Right renal cortex interstitium (tissue), 3 donors: ENCODE measurements at regions not wholly inside any gene's neighbourhood (a gene's known extent, or its start where the extent isn't known, plus 50 kb on each side); places are given as distances from the start of the nearest gene placed in this dataset.
"Not testable (repeated sequence)": the region's sequence is repeated elsewhere in the genome, so short reads cannot be mapped to it uniquely, and the experiment has no call there.

Experiments
- DNase-seq, 3 donors: peaks; one replicate each; pipeline ENCODE4 v3.0.0-alpha.2; 2013; ENCODE audit warnings: low read depth in 3 of 3, low spot score in 2 of 3

DNA sequence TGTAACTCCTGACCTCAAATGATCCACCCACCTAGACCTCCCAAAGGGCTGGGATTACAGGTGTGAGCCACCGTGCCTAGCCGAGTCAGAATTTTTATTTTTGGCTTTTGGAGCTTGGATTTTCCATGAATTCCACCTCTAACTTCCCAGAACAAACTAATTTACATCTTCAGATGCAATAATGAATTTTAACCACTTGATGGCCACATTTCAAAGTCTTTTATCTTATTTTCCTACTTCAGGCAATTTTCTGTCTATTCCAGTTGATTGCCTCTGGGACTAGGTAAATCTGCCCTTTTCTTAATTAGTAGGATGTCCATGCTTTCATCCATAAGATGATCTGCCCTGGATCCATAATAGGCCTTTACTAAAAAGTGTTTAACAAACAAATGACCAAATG lies 156.4 kb upstream of the ANKFN1 start:
- DNase-seq: no peak

DNA sequence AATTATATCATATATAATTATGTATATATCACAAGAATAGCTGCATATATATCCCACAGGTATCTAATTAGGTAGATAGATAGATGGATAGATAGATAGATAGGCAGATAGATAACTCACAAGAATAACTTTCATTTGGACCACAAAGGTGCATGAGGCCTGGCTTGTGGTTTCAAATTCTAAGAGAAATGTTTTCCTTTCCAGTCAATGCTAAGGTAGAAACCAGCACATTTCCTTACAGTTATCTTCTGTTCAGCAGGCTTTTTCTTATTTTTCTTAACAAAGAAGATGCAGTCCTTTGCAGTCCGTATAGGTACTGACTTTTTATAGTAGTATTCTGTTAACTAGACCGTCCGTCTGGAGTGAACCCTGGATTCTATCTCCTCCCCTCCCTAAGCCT lies 152.9 kb upstream of the ANKFN1 start:
- DNase-seq: no peak

DNA sequence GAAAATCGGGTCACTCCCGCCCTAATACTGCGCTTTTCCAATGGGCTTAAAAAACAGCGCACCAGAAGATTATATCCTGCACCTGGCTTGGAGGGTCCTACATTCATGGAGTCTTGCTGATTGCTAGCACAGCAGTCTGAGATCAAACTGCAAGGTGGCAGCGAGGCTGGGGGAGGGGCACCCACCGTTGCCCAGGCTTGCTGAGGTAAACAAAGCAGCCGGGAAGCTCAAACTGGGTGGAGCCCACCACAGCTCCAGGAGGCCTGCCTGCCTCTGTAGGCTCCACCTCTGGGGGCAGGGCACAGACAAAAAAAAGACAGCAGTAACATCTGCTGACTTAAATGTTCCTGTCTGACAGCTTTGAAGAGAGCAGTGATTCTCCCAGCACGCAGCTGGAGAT lies 150.6 kb upstream of the ANKFN1 start:
- not testable (repeated sequence) for DNase-seq

DNA sequence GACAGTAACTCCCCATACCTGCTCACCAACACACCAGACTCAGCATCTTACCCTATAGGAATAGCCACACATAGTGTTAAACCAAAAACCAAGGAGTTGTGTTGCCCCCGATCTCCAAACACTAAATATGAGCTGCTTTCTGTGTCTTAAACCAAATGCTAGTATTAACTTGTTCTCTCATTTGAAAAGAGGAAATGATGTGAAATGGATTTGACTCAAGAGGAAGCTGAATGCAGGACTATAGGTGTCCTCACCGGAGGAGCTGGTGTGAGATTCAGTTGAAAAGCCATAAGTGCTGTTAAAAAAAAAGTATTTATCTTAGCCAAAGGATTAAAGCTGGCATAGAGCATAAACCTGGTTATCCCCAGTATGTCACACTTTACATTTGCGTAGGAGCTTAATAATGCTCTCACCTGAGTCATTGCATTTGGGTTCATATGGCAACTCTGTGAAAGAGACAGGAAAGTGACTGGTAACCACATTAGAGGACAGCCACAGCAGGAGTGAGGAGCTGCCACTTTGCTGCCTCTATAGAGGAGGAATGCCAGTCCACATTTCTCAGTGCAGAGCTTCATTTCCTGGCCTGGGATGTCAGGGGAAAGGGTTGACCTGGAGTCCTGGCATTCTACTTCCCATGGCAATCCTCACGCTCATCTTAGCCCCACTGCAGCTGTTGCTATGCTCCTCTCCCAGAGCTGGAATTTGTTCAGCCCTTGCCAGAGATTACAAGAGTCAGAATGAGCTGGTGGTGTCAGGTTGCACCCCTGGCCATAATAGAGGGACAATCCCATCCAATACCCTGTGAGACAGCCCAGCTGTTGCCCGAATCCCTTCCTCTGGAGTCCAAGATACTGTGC lies 143.3 kb upstream of the ANKFN1 start:
- DNase-seq: peak in 1 of 3 donors; percentile 36

DNA sequence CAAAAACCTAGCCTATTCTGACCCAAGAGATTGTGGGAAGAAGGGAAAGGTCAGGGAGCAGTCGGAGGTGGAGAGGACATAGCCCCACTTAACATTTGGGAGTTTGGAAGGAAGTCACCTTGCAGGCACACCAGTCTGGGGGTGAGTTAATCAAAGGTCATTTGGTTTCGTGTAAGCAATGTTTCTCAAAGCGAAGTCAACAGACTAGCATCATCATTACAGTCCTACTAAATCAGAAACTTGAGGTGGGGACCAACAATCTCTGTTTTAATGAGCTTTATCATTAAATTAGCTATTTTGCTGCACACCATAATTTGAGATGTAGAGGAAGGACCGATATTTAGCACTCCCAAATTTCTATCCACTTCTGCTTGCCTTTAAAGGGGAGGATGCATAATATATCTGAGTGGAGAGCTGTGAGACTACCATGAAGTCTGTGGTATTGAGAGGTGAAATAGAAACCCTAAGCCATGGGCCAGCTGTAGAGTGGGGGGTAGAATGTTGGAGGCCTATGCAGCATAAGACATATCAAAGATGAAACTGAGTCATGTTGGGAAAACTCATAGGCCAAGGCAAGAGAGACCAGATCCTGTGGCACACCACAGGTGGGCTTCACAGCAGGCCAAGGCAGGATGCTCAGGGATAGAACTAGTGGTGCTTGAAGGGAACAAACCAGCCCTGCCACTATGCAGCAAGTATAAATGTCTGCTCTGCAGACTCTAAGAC lies 141.7 kb upstream of the ANKFN1 start:
- DNase-seq: no peak

DNA sequence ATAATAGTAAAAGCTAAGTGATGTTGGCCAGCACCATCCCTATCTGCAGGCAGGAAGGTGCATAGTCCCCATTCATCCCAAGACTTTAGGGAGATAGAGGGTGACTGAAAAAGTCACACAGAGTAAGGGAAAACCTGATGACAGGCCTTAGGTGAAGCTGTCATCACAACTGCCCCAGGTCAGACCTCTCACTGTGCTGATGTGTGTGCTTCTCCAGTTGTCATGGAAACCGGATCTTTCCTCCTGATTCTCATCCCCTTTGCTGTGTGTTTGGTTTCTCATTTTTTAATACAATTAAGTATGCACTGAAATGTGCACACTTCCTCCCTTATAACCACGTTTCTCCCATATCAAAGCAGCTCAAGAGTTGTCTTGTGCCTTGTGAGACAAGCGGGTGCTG lies 135.1 kb upstream of the ANKFN1 start:
- no peak for DNase-seq

DNA sequence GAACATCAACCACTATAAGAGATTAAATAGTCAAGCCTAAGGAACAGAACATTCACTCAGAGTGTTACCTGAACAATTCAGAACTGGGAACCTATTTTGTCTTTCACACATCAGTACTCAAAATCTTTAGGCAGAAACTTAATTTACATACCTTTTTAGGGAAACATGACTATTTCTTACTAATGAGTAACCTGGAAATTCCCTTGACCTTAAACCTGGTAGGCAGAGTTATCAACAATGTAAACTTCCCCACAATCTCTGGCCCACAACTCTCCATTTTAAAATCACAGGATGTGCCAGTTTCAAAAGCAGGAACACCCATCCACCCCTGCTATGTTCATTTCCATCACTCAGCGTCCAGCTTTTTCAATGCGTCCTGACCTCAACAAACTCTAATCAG lies 132.9 kb upstream of the ANKFN1 start:
- DNase-seq: no peak

DNA sequence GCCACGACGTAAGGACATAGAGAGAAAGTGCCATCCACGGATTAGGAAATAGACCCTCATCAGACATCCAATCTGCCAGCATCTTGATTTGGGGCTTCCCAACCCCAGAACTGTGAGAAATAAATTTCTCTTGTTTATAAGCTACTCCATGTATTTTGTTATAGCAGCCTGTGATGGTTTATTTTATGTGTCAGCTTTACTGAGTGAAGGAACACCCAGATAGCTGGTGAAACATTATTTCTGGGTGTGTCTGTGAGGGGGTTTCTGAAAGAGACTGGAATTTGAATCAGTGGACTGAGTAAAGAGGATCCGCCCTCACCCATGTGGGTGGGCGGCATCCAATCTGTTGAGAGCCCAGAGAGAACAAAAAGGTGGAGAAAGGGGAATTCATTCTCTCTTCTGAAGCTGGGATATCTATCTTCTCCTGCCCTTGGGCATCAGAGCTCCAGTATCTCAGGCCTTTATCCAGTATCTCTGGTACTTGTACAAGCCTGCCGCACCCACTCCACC lies 131.5 kb upstream of the ANKFN1 start:
- no peak for DNase-seq

DNA sequence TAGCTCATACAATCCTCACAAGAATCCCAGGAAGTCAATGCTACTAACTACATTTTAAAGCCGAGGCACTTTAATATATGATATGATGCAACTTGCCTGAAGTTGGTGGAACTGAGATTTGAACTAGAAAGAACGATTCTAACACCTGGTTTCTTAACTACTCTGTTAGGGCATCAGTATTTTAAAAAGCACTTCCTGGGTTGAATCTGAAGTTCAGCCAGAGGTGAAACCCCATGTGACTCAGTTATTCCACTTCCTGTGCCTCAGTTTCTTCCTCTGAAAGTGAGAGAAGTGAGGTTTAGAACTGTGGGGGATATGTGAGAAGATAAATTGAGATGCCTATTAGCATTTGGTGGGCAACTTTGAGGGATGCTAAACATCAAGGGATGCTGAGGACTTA lies 129.4 kb upstream of the ANKFN1 start:
- no peak for DNase-seq

DNA sequence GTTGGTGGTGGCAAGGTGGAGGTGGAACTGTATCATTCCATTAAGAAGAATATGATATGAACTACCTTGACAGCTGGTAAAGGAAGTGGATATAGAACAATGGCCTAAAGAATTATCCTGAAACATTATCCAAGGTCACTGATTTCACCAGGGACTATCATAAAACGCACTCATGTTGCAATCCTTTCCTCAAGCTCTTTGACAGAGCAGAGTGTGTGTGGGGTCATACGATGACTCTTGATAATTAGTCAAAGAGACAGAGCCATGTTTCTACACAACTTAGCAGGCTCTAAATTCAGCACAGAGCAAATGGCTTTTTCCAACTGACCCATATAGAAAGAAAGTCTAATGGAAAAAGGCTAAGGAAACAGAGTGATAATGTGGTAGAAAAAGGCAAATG lies 126.4 kb upstream of the ANKFN1 start:
- no peak for DNase-seq

DNA sequence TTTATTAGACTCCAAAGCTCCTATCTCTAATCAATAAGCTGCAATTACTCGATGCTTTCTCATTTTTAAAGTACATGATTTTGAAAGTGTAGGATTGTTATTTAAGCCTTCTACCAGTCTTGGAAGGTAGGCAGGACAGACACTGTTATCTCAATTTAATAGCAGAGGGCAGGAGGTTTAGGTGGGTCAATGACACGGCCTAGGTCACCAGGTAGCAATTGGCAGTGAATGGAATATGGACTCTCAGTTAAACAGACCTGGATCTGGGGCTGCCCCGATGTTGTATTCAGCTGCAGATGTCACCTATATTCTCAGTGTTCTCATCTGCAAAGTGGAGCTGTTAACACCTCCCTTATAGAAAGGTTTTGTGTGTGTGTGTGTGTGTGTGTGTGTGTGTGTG lies 124.4 kb upstream of the ANKFN1 start:
- DNase-seq: no peak

DNA sequence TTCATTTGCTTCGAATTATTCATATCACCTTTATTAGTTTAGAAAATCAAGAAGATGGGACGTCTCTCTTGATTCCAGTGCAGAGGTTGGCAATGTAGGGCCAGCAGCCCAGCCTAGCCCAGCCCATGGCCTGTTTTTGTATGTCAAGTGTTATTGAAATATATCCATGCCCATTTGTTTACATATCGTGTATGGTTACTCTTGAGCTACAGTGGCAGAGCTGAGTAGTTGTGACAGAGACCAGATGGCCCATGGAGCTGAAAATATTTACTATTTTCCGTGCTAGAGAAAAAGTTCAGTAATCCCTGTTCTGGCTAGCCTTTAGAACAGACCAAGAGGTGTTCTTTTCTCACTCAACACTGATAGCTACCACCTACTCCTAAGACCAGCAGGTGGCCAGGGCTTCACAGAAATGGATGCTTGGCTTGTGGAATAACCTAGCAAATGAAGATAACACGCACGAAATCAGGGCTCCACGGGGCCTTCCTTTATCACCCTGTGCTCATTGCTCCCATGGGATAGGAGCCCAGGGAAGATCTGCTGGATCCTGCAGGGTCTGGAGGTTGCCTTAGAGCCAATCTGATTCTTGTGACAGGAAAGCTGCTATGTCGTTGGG lies 123.2 kb upstream of the ANKFN1 start:
- DNase-seq: no peak

DNA sequence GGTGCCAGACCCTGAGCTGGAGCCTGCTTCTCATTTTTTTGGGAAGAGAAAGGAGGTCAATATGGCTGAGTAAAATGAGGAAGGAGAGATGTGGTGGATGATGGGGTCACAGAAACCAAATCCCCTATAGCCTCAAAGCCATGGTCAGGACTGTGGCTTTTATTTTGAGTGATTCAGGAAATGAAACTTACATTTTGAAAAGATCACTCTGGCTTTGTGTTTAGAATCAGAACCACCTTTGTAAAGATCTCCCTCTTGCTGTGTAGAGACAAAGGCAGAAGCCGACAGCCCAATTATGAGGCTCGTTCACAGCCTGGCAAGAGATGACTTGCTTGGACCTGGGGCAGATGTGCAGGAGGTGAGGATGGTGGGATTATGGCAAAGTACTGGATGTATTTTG lies 121.6 kb upstream of the ANKFN1 start:
- DNase-seq: no peak

DNA sequence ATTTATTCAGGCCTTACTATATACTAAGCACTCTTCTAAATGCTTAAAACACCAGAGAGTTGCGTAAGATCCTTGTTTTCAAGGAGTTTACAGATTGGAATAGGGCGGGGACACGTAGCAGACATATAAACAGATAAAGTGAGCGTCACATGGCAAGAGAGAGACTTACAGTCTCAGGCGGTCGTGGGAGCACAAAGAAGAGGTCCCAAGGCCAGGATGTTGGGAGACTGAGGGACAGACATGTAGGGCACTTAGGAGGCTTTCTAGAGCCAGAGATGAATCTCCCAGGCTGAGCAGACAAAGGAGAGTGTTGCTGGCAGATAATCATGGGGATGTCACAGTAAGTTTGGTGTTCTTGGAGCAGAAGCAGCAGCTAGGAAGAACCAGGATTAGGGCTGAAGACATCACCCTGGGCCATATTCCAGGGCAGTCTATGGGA lies 119.1 kb upstream of the ANKFN1 start:
- no peak for DNase-seq

DNA sequence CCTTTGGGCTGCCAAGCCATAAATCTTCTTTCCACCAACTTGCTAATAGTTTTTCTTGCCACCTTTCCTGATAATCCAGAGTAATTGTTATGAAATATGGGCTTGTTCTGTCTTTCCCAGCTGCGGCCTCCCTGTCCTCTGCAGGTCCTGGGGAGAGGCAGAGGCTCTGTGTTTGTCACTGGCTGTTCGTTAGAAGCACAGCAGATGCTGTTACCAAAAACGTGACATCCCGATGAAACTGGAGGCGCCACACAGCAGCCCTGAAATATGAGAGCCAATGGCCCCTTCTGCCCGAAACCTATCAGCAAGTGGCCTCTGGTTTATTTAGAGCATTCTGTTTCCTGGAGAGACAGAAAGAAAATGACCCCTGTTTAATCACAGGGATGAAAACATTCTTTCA lies 115.1 kb upstream of the ANKFN1 start:
- DNase-seq: no peak

DNA sequence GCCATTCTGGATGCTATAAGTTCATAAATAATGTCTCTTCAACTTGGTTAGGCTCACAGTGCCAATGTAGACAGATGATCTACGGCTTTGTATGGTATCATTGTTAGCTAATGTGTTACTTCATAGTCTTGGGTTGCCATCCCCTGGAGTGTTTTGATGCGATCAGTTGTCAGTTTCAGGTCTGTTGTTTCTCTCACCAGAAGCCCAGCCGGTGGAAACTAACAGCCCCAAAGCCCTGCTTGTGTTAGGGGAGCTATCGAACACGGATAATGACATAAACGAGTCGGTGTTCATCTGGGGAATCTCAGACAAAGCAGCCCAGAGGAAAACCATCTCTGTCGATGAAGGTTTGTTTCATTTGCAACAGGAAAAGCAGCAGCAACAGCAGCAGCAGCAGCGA lies 107.4 kb upstream of the ANKFN1 start:
- no peak for DNase-seq

DNA sequence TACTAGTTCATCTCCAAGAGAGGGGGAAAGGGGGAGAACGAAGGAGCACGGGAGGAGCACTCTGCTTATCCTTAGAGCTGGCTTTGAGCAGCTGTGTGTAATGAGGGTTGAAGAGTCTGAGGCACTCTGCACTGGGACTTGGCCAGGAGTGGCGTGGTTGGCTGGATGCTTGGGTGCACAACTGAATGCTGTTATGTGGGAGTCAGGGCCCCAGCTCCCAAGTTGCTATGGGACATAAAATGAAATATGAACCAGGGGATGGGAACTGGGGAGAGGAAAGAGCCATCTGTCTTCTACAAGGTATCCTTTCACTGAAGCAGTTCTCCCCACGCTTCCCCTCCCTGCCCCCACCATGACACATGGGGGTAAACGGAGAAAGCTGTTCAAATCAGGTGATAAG lies 105.9 kb upstream of the ANKFN1 start:
- peak; percentile 18 to 58 (median 45) for DNase-seq

DNA sequence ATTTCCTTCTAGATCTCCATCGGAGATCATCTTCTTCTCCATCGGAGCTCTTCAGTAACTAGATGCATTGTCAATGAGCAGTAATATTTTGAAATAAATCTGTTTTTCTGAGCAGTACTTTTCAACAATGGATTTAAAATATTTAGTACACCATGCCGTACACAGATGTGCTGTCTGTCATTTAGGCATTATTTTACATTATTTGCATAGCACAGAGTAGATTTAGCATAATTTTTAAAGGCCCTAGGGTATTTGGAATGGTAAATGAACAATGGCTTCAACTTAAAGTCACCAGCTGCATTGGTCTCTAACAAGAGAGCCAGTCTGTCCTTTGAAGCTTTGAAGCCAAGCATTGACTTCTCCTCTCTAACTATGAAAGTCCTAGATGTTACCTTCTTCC lies 95.4 kb upstream of the ANKFN1 start:
- DNase-seq: no peak

DNA sequence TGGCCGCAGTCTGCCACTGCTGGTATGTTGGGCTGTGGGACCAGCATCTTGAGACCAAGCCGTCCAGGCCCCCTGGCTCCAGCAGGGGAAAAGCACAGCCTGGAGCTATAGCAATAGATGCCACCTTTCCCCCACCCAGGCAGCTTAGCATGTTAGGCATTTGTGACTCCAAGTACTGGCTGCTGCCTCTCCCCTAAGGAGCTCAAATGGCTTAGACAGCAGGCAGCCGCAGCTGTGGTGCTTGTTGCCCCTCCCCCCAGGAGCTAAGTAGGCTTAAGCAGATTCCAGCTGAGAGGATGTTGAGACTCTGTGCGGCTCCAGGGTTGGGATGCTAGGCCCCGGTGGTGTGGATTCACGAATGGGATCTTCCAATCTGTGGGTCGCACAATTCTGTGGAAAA lies 88.8 kb upstream of the ANKFN1 start:
- DNase-seq: no peak

DNA sequence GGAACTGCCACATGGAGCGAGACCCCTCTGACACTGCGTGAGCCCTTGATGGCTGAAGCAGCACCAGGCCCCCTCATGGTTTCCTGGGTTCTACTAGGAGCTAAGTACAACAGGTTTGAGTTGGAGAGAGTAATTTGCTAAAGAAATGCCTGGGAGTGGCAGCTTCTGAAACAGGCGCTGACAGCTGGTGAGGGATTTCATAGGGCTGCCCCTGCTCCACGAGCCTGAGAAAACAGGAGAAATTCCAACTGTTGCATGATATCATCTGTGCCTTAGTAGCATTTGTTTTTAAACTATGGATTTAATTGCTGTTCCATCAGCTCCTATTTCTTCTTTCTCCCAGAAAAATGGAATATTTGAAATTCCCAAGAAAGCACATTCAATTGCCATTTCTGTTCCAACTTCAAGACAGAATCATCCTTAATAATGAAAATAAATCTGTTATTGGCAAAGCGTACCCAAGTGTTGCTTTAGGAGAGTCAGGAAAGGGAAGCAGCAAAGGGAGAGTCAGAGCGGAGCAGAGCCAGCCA lies 78.8 kb upstream of the ANKFN1 start:
- DNase-seq: no peak

DNA sequence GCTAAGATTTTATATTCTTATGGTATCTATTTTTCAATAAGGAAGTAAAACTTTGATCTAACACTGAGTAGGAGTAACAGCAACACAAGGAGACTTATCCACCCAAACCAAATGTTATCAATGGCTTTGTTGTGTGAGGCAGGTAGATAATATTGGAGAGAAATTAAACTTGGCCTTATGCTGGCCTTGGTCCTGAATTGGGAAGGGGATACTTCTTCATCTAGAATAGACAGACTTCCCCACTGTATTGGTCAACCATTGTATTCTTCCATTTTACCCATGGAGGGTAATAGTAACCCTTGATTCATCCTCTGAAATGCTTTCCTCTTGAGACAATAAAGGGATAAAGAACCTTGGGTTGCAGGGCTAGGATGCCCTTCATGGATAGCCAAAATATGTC lies 76.3 kb upstream of the ANKFN1 start:
- no peak for DNase-seq
